GM23338 (cell line): ENCODE measurements at regions not wholly inside any gene's neighbourhood (a gene's known extent, or its start where the extent isn't known, plus 50 kb on each side); places are given as distances from the start of the nearest gene placed in this dataset.

ENCODE experiments used
- ATAC-seq: fragments of 200-7000 bp; cut with Tn5 transposase; 3 replicates; pipeline ENCODE4 v1.9.1; 2020
- DNase-seq: peaks from one replicate; pipeline ENCODE4 v3.0.0-alpha.2; 2015; ENCODE audit warnings: low spot score
- H2AFZ ChIP-seq: fragments of 200-600 bp; sonication (generic); 2 replicates; pipeline ENCODE4 v1.8.0; 2016; ENCODE audit warnings: antibody characterized with exemption, mild to moderate bottlenecking, moderate library complexity
- H3F3A ChIP-seq: fragments of 200-600 bp; sonication (generic); replicated peaks from 2 replicates; pipeline ENCODE4 v1.8.0; 2017; ENCODE audit warnings: antibody characterized with exemption, mixed run types, low read depth
- H3K27ac ChIP-seq: fragments of 200-600 bp; sonication (generic); 2 replicates; pipeline ENCODE4 v1.6.1; 2016; ENCODE audit warnings: low read depth
- H3K27me3 ChIP-seq: fragments of 200-600 bp; sonication (generic); 2 replicates; pipeline ENCODE4 v1.8.0; 2016; ENCODE audit warnings: mild to moderate bottlenecking, mixed run types, moderate library complexity; ENCODE audit not compliant: insufficient read depth
- H3K36me3 ChIP-seq: fragments of 200-600 bp; sonication (generic); 2 replicates; pipeline ENCODE4 v1.8.0; 2016; ENCODE audit warnings: mild to moderate bottlenecking; ENCODE audit not compliant: insufficient read depth
- H3K4me1 ChIP-seq: fragments of 200-600 bp; sonication (generic); 2 replicates; pipeline ENCODE4 v1.8.0; 2016; ENCODE audit warnings: mild to moderate bottlenecking, moderate library complexity; ENCODE audit not compliant: insufficient read depth
- H3K4me2 ChIP-seq: fragments of 200-600 bp; sonication (generic); 2 replicates; pipeline ENCODE4 v1.7.1; 2017; ENCODE audit warnings: mixed run types
- H3K4me3 ChIP-seq: fragments of 200-600 bp; sonication (generic); 2 replicates; pipeline ENCODE4 v1.6.1; 2016; ENCODE audit warnings: mixed run types
- H3K79me2 ChIP-seq: fragments of 200-600 bp; sonication (generic); replicated peaks from 2 replicates; pipeline ENCODE4 v1.8.0; 2017; ENCODE audit warnings: mild to moderate bottlenecking; ENCODE audit not compliant: insufficient read depth
- H3K9me2 ChIP-seq: fragments of 200-600 bp; sonication (generic); 2 replicates; pipeline ENCODE4 v1.8.0; 2017; ENCODE audit not compliant: insufficient read depth
- H4K20me1 ChIP-seq: fragments of 200-600 bp; sonication (generic); replicated peaks from 2 replicates; pipeline ENCODE4 v1.8.0; 2017; ENCODE audit warnings: mild to moderate bottlenecking; ENCODE audit not compliant: insufficient read depth
- H3K27ac Mint-ChIP-seq: 2 replicates; pipeline ENCODE4 v1.8.0; 2020; ENCODE audit warnings: inconsistent platforms, mild to moderate bottlenecking, moderate library complexity, mixed read lengths
- H3K27me3 Mint-ChIP-seq: 3 replicates; pipeline ENCODE4 v1.8.0; 2022; ENCODE audit warnings: low read depth, mild to moderate bottlenecking, moderate library complexity, mixed read lengths, inconsistent platforms; ENCODE audit not compliant: insufficient read depth, poor library complexity
- H3K36me3 Mint-ChIP-seq: 3 replicates; pipeline ENCODE4 v1.8.0; 2021; ENCODE audit warnings: low read depth, mild to moderate bottlenecking, inconsistent platforms, moderate library complexity, mixed read lengths
- H3K4me1 Mint-ChIP-seq: 3 replicates; pipeline ENCODE4 v1.8.0; 2020; ENCODE audit warnings: mild to moderate bottlenecking, inconsistent platforms, mixed read lengths
- H3K4me3 Mint-ChIP-seq: 3 replicates; pipeline ENCODE4 v1.8.0; 2021; ENCODE audit warnings: moderate library complexity, mild to moderate bottlenecking, inconsistent platforms, mixed read lengths
- H3K9me3 Mint-ChIP-seq: 3 replicates; pipeline ENCODE4 v1.8.0; 2020; ENCODE audit warnings: moderate library complexity, mild to moderate bottlenecking, inconsistent platforms, mixed read lengths
- CREB1 ChIP-seq: fragments of 250-450 bp; sonication (Bioruptor Pico); IDR thresholded peaks from 2 replicates; pipeline ENCODE4 v1.5.0; 2020; ENCODE audit warnings: low read depth, mild to moderate bottlenecking, moderate library complexity
- EZH2phosphoT487 ChIP-seq: fragments of 200-600 bp; sonication (generic); IDR thresholded peaks from one replicate; pipeline ENCODE4 v1.8.1; 2018; ENCODE audit warnings: antibody characterized with exemption; ENCODE audit not compliant: unreplicated experiment
- JUNB ChIP-seq: IDR thresholded peaks from one replicate; pipeline ENCODE4 v1.6.1; 2016; ENCODE audit warnings: antibody characterized with exemption; ENCODE audit not compliant: unreplicated experiment
- STAT1 ChIP-seq: IDR thresholded peaks from one replicate; pipeline ENCODE4 v1.6.1; 2016; ENCODE audit warnings: antibody characterized with exemption; ENCODE audit not compliant: unreplicated experiment
- ZNF331 ChIP-seq: fragments of 250-450 bp; sonication (Bioruptor Pico); IDR thresholded peaks from 2 replicates; pipeline ENCODE4 v1.5.0; 2020; ENCODE audit warnings: low read depth, mild to moderate bottlenecking, moderate library complexity
- TF ChIP-seq, protein P1 (sequence below): fragments of 250-450 bp; sonication (Bioruptor Pico); IDR thresholded peaks from 2 replicates; pipeline ENCODE4 v1.5.0; 2020; ENCODE audit warnings: mild to moderate bottlenecking, moderate library complexity
- TF ChIP-seq, protein P2 (sequence below), 2 experiments: fragments of 200-600 bp in 1 of 2; sonication (generic) in 1 of 2; conservative IDR thresholded peaks; 2 replicates each; pipeline versions ENCODE4 v1.5.1 to v1.6.1; 2016 to 2017; ENCODE audit warnings: antibody characterized with exemption in 2 of 2, low read depth in 2 of 2, mild to moderate bottlenecking in 2 of 2, moderate library complexity in 1 of 2

DNA sequence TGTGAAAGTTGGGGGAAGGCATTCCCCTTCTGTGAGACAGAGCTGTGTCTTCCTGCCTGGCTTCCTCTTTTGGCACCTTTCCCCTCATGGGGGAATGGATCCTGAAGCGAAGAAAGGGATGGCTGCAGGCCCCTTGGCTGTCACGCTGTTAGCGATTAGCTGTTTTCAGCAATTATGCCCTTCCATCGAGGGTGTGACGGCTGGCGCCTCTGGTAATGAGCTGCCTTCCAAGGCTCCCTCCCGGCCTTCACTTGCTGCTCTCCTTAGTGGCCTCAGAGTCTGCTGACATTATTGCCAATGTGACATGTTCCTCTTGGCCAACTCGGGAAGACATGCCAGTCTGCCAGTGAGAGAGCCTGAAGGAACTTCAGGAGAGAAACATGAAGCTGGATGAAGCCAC, 162.1 kb downstream of the ZIC5 start (continued):
- TF ChIP-seq, protein P1, sequence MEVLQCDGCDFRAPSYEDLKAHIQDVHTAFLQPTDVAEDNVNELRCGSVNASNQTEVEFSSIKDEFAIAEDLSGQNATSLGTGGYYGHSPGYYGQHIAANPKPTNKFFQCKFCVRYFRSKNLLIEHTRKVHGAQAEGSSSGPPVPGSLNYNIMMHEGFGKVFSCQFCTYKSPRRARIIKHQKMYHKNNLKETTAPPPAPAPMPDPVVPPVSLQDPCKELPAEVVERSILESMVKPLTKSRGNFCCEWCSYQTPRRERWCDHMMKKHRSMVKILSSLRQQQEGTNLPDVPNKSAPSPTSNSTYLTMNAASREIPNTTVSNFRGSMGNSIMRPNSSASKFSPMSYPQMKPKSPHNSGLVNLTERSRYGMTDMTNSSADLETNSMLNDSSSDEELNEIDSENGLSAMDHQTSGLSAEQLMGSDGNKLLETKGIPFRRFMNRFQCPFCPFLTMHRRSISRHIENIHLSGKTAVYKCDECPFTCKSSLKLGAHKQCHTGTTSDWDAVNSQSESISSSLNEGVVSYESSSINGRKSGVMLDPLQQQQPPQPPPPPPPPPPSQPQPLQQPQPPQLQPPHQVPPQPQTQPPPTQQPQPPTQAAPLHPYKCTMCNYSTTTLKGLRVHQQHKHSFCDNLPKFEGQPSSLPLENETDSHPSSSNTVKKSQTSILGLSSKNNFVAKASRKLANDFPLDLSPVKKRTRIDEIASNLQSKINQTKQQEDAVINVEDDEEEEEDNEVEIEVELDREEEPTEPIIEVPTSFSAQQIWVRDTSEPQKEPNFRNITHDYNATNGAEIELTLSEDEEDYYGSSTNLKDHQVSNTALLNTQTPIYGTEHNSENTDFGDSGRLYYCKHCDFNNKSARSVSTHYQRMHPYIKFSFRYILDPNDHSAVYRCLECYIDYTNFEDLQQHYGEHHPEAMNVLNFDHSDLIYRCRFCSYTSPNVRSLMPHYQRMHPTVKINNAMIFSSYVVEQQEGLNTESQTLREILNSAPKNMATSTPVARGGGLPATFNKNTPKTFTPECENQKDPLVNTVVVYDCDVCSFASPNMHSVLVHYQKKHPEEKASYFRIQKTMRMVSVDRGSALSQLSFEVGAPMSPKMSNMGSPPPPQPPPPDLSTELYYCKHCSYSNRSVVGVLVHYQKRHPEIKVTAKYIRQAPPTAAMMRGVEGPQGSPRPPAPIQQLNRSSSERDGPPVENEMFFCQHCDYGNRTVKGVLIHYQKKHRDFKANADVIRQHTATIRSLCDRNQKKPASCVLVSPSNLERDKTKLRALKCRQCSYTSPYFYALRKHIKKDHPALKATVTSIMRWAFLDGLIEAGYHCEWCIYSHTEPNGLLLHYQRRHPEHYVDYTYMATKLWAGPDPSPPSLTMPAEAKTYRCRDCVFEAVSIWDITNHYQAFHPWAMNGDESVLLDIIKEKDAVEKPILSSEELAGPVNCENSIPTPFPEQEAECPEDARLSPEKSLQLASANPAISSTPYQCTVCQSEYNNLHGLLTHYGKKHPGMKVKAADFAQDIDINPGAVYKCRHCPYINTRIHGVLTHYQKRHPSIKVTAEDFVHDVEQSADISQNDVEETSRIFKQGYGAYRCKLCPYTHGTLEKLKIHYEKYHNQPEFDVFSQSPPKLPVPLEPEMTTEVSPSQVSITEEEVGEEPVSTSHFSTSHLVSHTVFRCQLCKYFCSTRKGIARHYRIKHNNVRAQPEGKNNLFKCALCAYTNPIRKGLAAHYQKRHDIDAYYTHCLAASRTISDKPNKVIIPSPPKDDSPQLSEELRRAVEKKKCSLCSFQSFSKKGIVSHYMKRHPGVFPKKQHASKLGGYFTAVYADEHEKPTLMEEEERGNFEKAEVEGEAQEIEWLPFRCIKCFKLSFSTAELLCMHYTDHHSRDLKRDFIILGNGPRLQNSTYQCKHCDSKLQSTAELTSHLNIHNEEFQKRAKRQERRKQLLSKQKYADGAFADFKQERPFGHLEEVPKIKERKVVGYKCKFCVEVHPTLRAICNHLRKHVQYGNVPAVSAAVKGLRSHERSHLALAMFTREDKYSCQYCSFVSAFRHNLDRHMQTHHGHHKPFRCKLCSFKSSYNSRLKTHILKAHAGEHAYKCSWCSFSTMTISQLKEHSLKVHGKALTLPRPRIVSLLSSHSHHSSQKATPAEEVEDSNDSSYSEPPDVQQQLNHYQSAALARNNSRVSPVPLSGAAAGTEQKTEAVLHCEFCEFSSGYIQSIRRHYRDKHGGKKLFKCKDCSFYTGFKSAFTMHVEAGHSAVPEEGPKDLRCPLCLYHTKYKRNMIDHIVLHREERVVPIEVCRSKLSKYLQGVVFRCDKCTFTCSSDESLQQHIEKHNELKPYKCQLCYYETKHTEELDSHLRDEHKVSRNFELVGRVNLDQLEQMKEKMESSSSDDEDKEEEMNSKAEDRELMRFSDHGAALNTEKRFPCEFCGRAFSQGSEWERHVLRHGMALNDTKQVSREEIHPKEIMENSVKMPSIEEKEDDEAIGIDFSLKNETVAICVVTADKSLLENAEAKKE (CRISPR knock-in tag) = no peak

- Histone ChIP-seq H4K20me1 (no peaks in the 10 kb centered on the region), H3F3A (0 out of 2 replicates have a peak, but pooled peaks cover 3% of the 10 kb centered on the region), H3K9me2 (peaks cover 7% of the 10 kb centered on the region; the same call in 1 of the 2 replicates), H2AFZ (no peak overlapping the region), H3K4me2 (no peak overlapping the region), H3K27me3 (no peaks in the 10 kb centered on the region), H3K27ac (no peak overlapping the region), H3K4me1 (peaks cover 28% of the 10 kb centered on the region), H3K4me3 (no peak overlapping the region), H3K79me2 (no peaks in the 10 kb centered on the region), H3K36me3 (no peaks in the 10 kb centered on the region)
- peaks cover 39% of the 10 kb centered on the region for H3K4me1 Mint-ChIP-seq
- no peaks in the 10 kb centered on the region; the same call in 2 of the 3 replicates for H3K36me3 Mint-ChIP-seq
- ATAC-seq (no peak), DNase-seq (no peak)
- no peaks in the 10 kb centered on the region for H3K9me3 Mint-ChIP-seq
- TF ChIP-seq, protein P1 (CRISPR knock-in tag) = no peak
- TF ChIP-seq, protein P2, sequence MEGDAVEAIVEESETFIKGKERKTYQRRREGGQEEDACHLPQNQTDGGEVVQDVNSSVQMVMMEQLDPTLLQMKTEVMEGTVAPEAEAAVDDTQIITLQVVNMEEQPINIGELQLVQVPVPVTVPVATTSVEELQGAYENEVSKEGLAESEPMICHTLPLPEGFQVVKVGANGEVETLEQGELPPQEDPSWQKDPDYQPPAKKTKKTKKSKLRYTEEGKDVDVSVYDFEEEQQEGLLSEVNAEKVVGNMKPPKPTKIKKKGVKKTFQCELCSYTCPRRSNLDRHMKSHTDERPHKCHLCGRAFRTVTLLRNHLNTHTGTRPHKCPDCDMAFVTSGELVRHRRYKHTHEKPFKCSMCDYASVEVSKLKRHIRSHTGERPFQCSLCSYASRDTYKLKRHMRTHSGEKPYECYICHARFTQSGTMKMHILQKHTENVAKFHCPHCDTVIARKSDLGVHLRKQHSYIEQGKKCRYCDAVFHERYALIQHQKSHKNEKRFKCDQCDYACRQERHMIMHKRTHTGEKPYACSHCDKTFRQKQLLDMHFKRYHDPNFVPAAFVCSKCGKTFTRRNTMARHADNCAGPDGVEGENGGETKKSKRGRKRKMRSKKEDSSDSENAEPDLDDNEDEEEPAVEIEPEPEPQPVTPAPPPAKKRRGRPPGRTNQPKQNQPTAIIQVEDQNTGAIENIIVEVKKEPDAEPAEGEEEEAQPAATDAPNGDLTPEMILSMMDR (conservative IDR thresholded peaks at IDR 0.05; ENCODE audit: low read depth in 2 of 2) = no peak
- TF ChIP-seq EZH2phosphoT487 (no peak), ZNF331 (no peak), STAT1 (no peak), CREB1 (CRISPR knock-in tag) (no peak), JUNB (no peak)
- no peak overlapping the region for H3K4me3 Mint-ChIP-seq
- H3K27ac Mint-ChIP-seq = no peak overlapping the region
- H3K27me3 Mint-ChIP-seq = peaks cover 13% of the 10 kb centered on the region
Measured at GRCh38 chr13:99808786-99809185, 162.8 kb downstream of the ZIC5 start.
